ENCODE measurements at regions not wholly inside any gene's neighbourhood (a gene's known extent, or its start where the extent isn't known, plus 50 kb on each side); places are given as distances from the start of the nearest gene placed in this dataset.
"Not testable (repeated sequence)": the region's sequence is repeated elsewhere in the genome, so short reads cannot be mapped to it uniquely, and the experiment has no call there.

DNA sequence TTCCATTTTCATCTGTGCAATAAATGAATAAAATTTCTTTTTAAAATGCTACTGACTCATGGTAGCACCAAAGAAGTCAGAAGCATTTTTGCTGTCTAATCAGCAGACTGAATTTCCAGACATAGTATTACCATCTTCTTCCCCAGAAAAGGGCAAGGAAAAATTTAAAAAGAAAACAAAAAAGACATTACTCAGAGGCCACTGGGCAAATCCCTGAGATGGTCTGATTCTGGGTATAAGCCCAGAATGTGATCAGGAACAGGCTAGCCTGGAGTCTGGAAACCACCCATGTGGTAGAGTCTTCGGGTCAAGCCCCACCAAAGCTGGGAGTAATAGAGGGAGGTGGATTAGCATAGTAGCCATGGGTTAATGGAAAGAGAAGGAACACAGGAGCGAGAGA, 342.8 kb downstream of the FBXW7 start:
- peak; percentile 11 for DNase-seq (ENCODE audit: low read depth)

DNA sequence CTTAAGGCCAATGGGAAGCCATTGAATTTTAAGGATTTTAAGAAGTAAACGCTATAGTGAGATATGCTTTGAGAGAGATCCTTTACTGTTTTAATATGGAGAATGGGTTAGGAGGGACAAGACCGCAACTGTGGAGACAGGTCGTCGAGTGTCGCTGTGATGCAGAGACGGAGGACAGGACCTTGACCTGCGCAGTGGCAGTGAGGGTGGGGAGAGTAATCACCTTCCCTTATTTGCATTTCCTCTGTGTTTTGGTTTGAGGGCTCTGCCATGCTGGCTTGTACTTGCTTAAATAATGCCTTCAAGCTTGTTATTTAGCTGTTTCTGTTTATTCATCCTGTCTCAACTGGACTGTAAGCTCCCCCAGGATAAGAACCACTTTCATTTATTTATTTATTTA, 345.0 kb downstream of the FBXW7 start:
- no peak for DNase-seq (ENCODE audit: low read depth)

DNA sequence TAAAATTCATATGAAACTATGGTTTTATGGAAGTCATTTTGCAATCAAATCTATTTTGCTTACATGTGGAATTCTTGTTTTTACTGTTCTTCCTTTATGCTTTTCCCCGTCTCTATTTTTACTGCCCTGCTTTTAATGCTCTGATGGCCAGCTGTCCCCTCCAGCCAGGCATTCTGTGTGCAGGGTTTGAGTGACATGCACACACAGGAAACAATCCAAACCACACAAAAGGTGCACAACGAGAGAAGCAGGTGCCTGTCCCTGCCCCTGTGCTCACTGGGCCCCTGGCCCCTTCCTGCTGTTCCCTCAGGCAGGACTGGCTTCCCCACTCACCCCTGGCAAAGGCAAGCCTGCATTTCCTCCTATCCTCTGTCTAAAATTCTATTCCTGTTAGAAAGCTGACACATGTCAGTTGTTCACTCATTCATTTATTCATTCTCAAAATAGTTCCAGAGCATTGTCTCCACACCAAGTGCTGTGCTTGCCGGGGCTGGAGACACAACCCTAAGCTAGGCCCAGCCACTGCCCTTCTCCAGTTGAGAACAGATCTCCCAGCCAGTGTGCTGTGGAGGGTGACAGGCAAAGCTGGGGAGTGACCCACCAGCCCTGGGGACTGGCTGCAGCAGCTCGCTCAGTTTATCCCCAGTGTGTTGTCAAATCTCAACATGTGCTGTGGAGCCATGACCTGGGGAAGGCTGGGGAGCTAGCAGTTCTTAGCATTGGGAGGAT, 346.3 kb downstream of the FBXW7 start:
- DNase-seq (ENCODE audit: low read depth), result no peak

- DNase-seq (ENCODE audit: low read depth), result no peak
Observed at GRCh38 chr4:152188801-152189200, 347.1 kb downstream of the FBXW7 start.

GRCh38 chr4:152187693-152188092, 348.2 kb downstream of the FBXW7 start:
- no peak for DNase-seq (ENCODE audit: low read depth)

DNA sequence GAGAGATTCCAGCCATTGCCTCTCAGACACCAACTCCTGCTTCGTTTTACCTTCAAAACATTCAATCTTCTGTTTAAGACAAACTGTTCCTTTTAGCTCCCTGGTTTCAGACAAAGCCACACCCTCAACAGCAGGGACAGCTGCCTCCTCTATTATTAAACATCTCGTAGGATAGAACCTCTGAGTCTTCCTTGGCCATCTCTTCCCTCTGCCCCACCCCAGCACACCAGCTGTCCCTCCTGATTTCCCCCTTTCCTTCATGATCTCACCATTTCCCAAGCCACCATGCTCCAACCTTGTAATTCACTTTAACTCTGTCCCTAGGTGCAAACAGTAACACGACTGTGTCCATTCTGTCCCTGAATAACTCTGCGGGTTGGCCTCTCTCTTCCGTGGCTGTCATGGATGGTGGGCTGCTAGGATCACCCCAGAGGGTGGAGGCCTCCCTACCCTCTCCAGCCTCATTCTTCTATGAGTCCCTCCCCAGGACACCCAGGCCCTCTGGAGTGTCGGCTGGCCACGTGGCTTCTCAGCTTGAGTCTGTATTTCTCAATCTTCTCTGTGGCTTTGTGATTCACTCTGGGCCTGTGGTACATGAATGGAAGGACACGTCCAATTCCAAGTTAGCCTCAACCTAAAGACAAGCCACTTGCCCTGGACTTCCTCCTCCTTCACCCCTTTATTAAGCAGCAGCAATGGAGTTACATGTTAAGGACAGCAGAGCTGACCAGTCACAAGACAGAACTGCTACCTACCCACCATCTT, 349.9 kb downstream of the FBXW7 start:
- DNase-seq (ENCODE audit: low read depth), result no peak

DNA sequence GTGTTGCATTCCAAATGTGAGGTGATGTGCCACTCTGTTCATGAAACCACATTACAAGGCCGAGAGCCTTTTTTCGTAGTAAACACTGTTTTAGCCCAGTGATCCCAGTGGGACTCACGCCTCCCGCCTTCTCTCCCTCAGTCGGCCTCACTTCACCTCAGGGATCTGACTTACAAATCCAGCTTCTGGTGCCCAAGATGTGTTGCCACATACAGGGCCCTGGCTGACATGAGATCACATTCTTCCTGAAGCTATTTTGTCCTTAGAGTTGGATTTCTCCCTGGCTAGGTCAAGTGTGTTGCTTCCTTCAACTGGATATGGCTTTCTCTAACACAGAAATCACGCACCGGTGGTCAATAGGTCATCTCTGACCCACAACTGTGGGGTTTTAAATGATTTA, 354.7 kb downstream of the FBXW7 start:
- no peak for DNase-seq (ENCODE audit: low read depth)

- no peak for DNase-seq (ENCODE audit: low read depth)
Observed at GRCh38 chr4:152180369-152180768, 355.5 kb downstream of the FBXW7 start.

DNA sequence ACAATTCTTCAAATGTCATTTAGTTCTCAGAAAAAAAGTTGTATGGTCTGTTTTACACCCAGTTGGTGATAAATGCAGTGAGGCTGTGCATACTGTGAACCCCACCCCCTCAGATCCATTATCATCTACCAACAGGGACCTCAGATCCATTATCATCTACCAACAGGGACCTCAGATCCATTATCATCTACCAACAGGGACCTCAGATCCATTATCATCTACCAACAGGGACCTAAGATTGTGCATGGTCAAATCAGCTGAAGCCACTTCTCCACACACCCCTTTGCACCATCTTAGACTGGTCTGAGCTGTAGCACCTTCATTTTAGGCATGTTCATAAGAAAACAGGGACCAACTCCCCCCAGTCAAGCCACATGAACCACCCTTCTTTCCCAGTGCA, 358.4 kb downstream of the FBXW7 start:
- DNase-seq (ENCODE audit: low read depth), result not testable (repeated sequence)

DNA sequence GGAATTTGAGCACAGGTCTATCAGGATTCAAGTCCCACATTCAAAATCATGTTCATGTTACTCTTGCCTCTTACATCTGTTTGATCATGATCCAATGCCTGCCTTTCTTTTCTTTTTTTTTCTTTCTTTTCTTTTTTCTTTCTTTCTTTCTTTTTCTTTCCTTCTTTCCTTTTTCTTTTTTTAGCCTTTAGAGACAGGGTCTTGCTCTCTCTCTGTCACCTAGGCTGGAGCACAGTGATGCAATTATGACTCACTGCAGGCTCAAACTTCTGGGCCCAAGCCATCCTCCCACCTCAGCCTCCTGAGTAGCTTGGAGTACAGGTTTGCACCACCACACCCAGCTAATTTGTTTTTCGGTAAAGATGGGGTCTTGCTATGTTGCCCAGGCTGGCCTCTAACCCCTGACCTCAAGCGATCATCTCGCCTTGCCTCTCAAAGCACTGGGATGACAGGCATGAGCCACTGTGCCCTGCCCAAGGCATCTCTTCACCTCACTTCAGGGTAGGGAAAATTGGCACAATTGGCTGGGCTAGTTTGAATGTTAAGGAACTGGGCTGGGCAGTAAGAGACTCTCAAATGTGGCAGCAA, 359.2 kb downstream of the FBXW7 start:
- no peak for DNase-seq (ENCODE audit: low read depth)

DNA sequence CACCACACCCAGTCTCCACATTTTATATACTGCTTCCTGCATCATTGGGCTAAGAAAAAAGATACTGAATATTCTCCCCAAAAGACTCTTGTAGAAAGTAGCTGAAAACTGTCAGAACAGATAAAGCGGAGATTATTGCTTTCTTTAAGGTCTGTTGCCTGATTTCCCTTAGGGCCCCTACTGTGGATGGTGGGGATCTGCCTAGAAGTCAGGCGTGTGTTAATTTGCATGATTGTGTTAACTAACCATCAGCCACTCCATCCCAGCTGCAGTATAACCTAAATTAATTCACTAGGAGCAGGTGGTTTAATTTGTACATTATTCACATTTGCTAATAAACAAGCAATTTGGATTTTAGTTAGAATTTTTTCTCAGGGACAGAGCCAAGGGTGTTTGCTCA, 360.3 kb downstream of the FBXW7 start:
- no peak for DNase-seq (ENCODE audit: low read depth)

GRCh38 chr4:152172146-152172545, 363.7 kb downstream of the FBXW7 start:
- no peak for DNase-seq (ENCODE audit: low read depth)

DNA sequence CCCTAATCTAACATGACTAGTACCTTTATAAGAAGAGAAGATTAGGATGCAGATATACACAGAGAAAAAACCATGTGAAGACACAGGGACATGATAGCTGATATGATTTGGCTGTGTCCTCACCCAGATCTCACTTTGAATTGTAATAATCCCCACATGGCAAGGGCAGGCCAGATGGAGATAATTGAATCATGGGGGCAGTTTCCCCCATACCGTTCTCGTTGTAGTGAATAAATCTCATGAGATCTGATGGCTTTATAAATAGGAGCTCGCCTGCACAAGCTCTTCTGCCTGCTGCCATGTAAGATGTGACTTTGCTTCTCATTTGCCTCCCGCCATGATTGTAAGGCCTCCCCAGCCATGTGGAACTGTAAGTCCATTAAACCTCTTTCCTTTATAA, 364.3 kb downstream of the FBXW7 start:
- no peak for DNase-seq (ENCODE audit: low read depth)

DNA sequence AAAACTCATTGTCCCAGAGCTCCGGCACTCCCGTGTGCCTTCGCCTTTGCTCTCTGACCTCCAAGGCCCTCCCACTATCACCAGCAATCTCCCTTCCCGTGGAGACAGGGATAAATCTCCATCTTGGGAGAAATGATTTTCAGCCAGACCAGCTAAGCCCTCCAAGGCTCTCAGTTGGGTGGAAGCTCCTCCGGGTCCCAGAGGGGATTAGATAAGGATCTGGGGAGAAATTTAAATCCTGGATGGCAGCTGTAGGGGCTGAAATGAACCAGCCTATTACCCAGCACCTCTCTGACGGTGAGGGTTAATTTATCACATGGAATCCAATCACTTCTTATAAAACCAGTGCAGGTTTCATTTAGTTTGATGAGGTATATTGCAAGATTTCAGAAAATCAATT, 366.2 kb downstream of the FBXW7 start:
- no peak for DNase-seq (ENCODE audit: low read depth)

GRCh38 chr4:152168987-152169616, 366.8 kb downstream of the FBXW7 start:
- DNase-seq (ENCODE audit: low read depth), result no peak

DNA sequence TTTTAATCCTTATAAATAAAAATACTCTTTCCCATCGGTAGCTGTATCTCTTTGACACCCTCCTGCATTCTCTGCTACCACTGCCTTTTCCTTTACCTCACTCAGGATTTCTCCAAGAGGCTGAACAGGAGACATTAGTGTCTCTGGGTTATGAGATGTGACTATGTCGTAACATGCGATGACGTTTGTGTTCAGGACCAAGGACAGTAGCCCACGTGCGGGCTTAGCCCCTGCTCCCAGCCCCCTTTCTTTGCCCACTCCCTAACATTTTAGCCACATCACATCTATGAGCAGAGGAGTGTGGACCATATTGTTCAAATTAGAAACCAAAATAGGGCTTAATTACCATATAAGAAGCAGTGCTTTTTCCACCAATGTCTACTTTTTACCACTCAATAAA, 369.3 kb downstream of the FBXW7 start:
- DNase-seq (ENCODE audit: low read depth), result no peak

- DNase-seq (ENCODE audit: low read depth), result no peak
Observed at GRCh38 chr4:152165846-152166245, 370.0 kb downstream of the FBXW7 start.

- DNase-seq (ENCODE audit: low read depth), result no peak
Observed at GRCh38 chr4:152165146-152165545, 370.7 kb downstream of the FBXW7 start.

- DNase-seq (ENCODE audit: low read depth), result no peak
Observed at GRCh38 chr4:152164561-152164960, 371.3 kb downstream of the FBXW7 start.

DNA sequence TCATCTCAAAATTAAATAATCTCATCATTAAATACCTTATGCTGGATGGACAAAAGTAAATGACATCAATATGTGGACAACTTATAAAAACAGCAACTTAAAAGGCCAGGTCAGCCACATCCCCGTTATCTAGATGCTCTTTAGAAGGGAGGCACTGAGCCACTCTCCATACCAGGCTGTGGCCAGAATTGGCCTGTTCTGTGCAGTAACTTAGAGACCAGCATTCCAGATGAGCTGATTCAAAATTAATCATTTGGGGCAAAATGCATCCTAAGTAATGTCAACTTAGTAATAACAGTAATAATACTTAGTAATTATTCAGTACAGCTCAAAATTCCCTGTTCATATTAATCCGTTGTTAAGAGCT, 373.6 kb downstream of the FBXW7 start:
- DNase-seq (ENCODE audit: low read depth), result no peak

DNA sequence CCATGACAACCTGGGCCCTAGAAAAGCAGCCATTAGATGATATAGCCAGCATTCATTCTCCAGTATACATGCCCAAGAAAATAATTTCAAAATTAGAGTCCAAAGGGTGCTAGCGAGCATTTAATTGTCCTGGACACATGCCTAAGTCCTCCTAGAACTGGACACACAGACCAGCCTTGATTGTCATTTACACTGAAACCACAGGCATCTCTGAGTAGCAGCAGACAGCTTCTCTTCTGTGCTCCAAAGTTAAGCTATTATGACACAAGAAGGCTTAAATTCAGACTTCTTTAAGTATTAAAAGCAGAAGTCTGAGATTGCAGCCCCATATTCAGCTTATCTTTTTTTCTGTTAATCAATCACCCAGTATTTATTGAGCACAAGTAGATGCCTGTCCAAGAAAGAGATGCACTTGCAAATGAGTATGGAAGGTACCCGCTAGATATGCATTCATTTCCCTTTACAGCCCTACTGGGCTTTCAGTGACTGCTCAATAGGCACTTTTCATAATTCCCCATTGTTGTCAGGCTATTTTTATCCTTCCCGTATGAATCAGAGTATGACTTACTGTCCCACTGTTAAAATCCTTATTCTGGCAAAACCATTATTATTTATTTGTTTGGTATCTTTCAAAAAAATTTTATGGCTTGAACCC, 374.1 kb downstream of the FBXW7 start:
- DNase-seq (ENCODE audit: low read depth), result no peak

- DNase-seq (ENCODE audit: low read depth), result no peak
Observed at GRCh38 chr4:152160225-152160800, 375.6 kb downstream of the FBXW7 start.
